Vagina (tissue), 2 donors: ENCODE measurements at regions not wholly inside any gene's neighbourhood (a gene's known extent, or its start where the extent isn't known, plus 50 kb on each side); places are given as distances from the start of the nearest gene placed in this dataset.

Source experiments
- DNase-seq, 2 donors: peaks; one replicate each; pipeline ENCODE4 v3.0.0-alpha.2; 2017; ENCODE audit errors: extremely low spot score in 2 of 2
- H3K27ac ChIP-seq: fragments of 200-600 bp; sonication (generic); one replicate; pipeline ENCODE4 v1.5.1; 2019
- H3K27me3 ChIP-seq: fragments of 200-600 bp; sonication (generic); one replicate; pipeline ENCODE4 v1.5.1; 2019
- H3K36me3 ChIP-seq, 2 donors: fragments of 200-600 bp; sonication (generic); one replicate each; pipeline ENCODE4 v1.5.1; 2017 to 2019
- H3K4me1 ChIP-seq: fragments of 200-600 bp; sonication (generic); one replicate; pipeline ENCODE4 v1.5.1; 2019
- H3K4me3 ChIP-seq, 2 donors: fragments of 200-600 bp; sonication (generic); 1 replicate in 1 of 2; 2 replicates in 1 of 2; pipeline ENCODE4 v1.5.1; 2016 to 2019
- H3K9me3 ChIP-seq: fragments of 200-600 bp; sonication (generic); one replicate; pipeline ENCODE4 v1.5.1; 2019
- POLR2A ChIP-seq, 2 donors: fragments of 450-650 bp; IDR thresholded peaks; one replicate each; pipeline ENCODE4 v1.6.1; 2017; ENCODE audit warnings: antibody characterized with exemption in 2 of 2, mild to moderate bottlenecking in 2 of 2, moderate library complexity in 2 of 2
- POLR2AphosphoS5 ChIP-seq, 2 donors: sonication (generic); formaldehyde crosslinking; IDR thresholded peaks; one replicate each; pipeline ENCODE4 v1.9.0; 2017; ENCODE audit warnings: antibody characterized with exemption in 2 of 2, mild to moderate bottlenecking in 2 of 2, low read depth in 1 of 2; ENCODE audit not compliant: insufficient read depth in 1 of 2
- intact Hi-C: fragments of 100-400 bp; cut with DNase I; formaldehyde crosslinking; loops from one replicate; pipeline ENCODE4 v1.15.1; 2023
- TF ChIP-seq, protein P1 (sequence below), 3 experiments: fragments of 450-650 bp in 2 of 3; fragments of 200-600 bp in 1 of 3; sonication (generic) in 1 of 3; IDR thresholded peaks; one replicate each; pipeline ENCODE4 v1.5.1; 2017 to 2019; ENCODE audit warnings: antibody characterized with exemption in 3 of 3, mild to moderate bottlenecking in 2 of 3, moderate library complexity in 2 of 3

DNA sequence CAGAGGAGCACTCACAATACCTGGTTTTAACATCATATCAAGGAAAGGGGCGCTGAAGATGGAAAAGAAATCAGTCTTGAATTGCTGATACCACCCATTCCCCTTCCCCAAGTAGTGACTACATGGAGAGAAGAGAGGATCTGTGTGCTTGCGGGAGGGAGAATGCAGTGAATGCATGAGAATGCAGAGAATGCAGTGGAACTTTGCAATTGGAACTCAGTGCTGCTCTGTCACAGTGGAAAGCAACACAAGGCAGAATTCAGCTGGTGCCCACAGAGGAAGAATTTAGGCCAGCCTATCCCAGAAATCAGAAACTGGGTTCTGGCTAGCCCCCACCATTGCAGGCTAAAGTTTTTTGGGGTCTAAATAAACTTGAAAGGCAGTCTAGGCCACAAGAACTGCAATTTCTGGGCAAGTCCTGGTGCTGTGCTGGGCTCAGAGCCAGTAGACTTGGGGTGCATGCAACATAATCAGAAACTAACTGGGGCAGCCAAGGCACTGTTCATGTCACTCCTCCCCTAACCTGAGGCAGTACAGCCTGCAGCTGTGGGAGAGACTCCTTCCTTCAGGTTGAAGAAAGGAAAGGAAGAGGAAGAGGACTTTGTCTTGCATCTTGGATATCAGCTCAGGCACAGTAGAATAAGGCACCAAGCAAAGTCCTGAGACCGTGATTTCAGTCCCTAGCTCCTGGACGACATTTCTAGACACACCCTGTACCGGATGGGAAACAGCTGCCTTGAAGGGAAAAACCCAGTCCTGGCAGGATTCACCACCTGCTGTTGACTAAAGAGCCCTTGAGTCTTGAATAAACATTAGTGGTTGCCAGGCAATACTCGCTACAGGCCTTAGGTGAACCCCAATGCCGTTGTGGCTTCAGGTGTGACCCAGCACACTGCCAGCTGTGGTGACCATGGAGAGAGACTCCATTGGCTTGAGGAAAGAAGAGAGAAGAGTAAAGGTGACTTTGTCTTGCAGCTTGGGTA lies 329.3 kb downstream of the TBL1XR1 start:
- Histone ChIP-seq H3K27ac (no peak overlapping the region), H3K36me3 (no peaks in the 10 kb centered on the region), H3K4me1 (no peaks in the 10 kb centered on the region), H3K27me3 (no peaks in the 10 kb centered on the region), H3K9me3 (no peaks in the 10 kb centered on the region), H3K4me3 (no peak overlapping the region)
- intact Hi-C loops = no loop called here
- no peak for DNase-seq
- TF ChIP-seq, protein P1, sequence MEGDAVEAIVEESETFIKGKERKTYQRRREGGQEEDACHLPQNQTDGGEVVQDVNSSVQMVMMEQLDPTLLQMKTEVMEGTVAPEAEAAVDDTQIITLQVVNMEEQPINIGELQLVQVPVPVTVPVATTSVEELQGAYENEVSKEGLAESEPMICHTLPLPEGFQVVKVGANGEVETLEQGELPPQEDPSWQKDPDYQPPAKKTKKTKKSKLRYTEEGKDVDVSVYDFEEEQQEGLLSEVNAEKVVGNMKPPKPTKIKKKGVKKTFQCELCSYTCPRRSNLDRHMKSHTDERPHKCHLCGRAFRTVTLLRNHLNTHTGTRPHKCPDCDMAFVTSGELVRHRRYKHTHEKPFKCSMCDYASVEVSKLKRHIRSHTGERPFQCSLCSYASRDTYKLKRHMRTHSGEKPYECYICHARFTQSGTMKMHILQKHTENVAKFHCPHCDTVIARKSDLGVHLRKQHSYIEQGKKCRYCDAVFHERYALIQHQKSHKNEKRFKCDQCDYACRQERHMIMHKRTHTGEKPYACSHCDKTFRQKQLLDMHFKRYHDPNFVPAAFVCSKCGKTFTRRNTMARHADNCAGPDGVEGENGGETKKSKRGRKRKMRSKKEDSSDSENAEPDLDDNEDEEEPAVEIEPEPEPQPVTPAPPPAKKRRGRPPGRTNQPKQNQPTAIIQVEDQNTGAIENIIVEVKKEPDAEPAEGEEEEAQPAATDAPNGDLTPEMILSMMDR (IDR thresholded peaks at IDR 0.05) = no peak
- TF ChIP-seq POLR2A (IDR thresholded peaks at IDR 0.05) = no peak

DNA sequence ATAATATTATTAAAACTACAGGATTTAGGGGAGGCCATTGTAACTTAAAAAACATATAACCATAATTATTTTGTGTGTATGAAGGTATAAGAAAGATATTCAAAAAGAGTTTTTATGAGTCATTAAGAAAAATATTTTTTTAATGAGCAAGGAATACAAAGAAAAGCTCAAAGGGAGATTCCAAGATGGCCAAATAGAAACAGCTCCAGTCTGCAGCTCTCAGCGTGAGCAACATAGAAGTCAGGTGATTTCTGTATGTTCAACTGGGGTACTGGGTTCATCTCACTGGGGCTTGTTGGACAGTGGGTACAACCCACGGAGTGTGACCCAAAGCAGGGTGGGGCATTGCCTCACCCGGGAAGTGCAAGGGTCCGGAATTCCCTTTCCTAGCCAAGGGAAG lies 336.1 kb downstream of the TBL1XR1 start:
- no peak for DNase-seq
- H3K4me1 ChIP-seq = no peaks in the 10 kb centered on the region

DNA sequence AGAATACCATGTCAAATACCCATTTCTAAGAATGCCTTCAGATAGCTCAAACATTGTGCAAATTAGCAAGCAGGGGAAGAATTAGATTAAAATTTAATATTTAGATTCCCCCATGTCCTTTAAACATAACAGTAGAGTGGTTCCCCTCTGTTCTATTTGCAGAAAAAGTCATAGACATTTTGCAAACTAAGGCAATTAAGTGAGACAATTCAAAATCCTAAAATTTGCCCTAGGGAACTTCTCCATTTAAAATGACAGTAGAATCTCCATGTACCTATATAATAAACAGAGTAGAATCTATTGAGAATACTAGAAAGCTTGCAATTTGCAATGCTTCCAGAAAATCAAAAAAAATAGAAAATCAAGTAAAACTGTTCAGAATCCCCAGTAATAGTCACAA lies 340.6 kb downstream of the TBL1XR1 start:
- no peak overlapping the region for H3K4me3 ChIP-seq
- no peak for DNase-seq
- TF ChIP-seq POLR2AphosphoS5 (IDR thresholded peaks at IDR 0.05; ENCODE audit: insufficient read depth in 1 of 2, low read depth in 1 of 2) = no peak
- no peak for TF ChIP-seq POLR2A (IDR thresholded peaks at IDR 0.05)
- TF ChIP-seq, protein P1 (IDR thresholded peaks at IDR 0.05) = no peak
- H3K4me1 ChIP-seq = no peaks in the 10 kb centered on the region
- no peaks in the 10 kb centered on the region for H3K36me3 ChIP-seq
- intact Hi-C loops = no loop called here
- no peaks in the 10 kb centered on the region for H3K27me3 ChIP-seq
- no peaks in the 10 kb centered on the region for H3K9me3 ChIP-seq
- H3K27ac ChIP-seq = no peak overlapping the region

More for the DNA sequence above, 336.1 kb downstream of the TBL1XR1 start:
- intact Hi-C loops = no loop called here
- no peak overlapping the region for H3K4me3 ChIP-seq
- no peaks in the 10 kb centered on the region for H3K27me3 ChIP-seq
- no peaks in the 10 kb centered on the region for H3K9me3 ChIP-seq
- H3K27ac ChIP-seq = no peak overlapping the region
- no peaks in the 10 kb centered on the region for H3K36me3 ChIP-seq
- no peak for TF ChIP-seq POLR2AphosphoS5 (IDR thresholded peaks at IDR 0.05; ENCODE audit: insufficient read depth in 1 of 2, low read depth in 1 of 2)
- TF ChIP-seq, protein P1 (IDR thresholded peaks at IDR 0.05) = no peak
- no peak for TF ChIP-seq POLR2A (IDR thresholded peaks at IDR 0.05)

DNA sequence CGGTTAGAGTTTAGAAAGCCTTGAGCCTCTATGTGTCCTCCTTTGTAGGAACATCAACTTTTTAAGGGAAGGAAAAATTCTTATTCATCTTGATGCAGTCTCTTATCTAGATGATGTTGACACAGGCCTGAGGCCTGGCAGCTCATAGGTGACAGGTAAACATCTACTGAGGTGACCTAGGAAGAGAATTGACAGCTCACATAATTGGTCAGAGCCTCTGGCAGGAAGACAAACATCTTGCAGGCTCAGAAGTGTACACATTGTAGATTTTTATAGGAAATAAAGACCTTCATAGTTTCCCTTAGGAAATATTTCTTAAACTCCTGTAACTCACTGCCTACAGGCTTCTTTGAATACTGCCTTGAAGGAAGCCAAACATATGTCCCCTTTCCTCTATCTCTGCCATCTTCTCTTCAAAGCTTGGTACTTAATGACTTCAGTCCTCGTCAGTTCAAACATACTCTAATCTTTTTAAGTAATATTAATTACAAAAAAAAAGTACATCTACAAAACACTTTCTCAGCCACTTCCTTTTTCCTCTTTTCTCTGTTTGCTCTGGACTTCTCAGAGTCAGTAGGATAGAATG lies 341.3 kb downstream of the TBL1XR1 start:
- H3K27ac ChIP-seq = no peak overlapping the region
- no peaks in the 10 kb centered on the region for H3K9me3 ChIP-seq
- TF ChIP-seq POLR2AphosphoS5 (IDR thresholded peaks at IDR 0.05; ENCODE audit: insufficient read depth in 1 of 2, low read depth in 1 of 2) = no peak
- TF ChIP-seq POLR2A (IDR thresholded peaks at IDR 0.05) = no peak
- TF ChIP-seq, protein P1 (IDR thresholded peaks at IDR 0.05) = no peak
- intact Hi-C loops = no loop called here
- H3K4me3 ChIP-seq = no peak overlapping the region
- no peaks in the 10 kb centered on the region for H3K4me1 ChIP-seq
- no peak for DNase-seq
- no peaks in the 10 kb centered on the region for H3K27me3 ChIP-seq
- no peaks in the 10 kb centered on the region for H3K36me3 ChIP-seq

DNA sequence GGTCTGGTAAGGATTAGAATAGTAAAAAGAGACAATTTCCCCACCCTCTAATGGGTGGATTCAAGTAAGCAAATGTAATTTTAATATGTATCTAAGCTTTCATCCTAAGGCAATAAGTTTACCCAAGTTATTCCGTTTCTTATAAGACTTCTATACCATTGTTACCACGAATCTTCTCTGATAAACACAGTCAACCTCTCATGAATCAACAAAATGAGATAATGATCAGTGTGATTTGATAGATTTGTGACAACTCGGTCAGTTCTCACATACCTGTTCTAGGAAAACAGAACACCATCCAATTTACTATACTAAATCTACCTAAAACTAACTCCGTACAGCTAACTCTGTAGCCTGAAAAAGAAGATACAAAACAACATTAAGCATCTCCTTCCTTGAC lies 342.1 kb downstream of the TBL1XR1 start:
- no peak for DNase-seq
- TF ChIP-seq POLR2A (IDR thresholded peaks at IDR 0.05) (no peak), POLR2AphosphoS5 (IDR thresholded peaks at IDR 0.05; ENCODE audit: insufficient read depth in 1 of 2, low read depth in 1 of 2) (no peak)
- TF ChIP-seq, protein P1 (IDR thresholded peaks at IDR 0.05) = no peak
- Histone ChIP-seq H3K27me3 (no peaks in the 10 kb centered on the region), H3K4me3 (no peak overlapping the region), H3K4me1 (no peaks in the 10 kb centered on the region), H3K9me3 (no peaks in the 10 kb centered on the region), H3K36me3 (no peaks in the 10 kb centered on the region), H3K27ac (no peak overlapping the region)
- intact Hi-C loops = no loop called here
